Mesenchymal stem cell (in vitro differentiated cells and primary cell): ENCODE measurements at regions not wholly inside any gene's neighbourhood (a gene's known extent, or its start where the extent isn't known, plus 50 kb on each side); places are given as distances from the start of the nearest gene placed in this dataset.

ENCODE experiments used
- DNase-seq: peaks from one replicate; pipeline ENCODE4 v3.0.0-alpha.2; 2013
- H2AFZ ChIP-seq: one replicate; pipeline ENCODE4 v1.6.1; 2013; ENCODE audit warnings: low read depth, mild to moderate bottlenecking, control low read depth, inconsistent platforms, low read length, moderate library complexity
- H2AK5ac ChIP-seq: 2 replicates; pipeline ENCODE4 v1.6.1; 2013; ENCODE audit warnings: low read length, moderate library complexity, mild to moderate bottlenecking, inconsistent platforms; ENCODE audit not compliant: severe bottlenecking
- H2BK120ac ChIP-seq: one replicate; pipeline ENCODE4 v1.6.1; 2013; ENCODE audit warnings: low read depth, mild to moderate bottlenecking, inconsistent platforms, low read length, moderate library complexity
- H2BK12ac ChIP-seq, 2 experiments: one replicate each; pipeline ENCODE4 v1.6.1; 2013; ENCODE audit warnings: inconsistent platforms in 2 of 2, low read length in 2 of 2, mild to moderate bottlenecking in 2 of 2, moderate library complexity in 2 of 2, control low read depth in 1 of 2
- H2BK15ac ChIP-seq: one replicate; pipeline ENCODE4 v1.6.1; 2013; ENCODE audit warnings: mild to moderate bottlenecking, low read depth, inconsistent platforms; ENCODE audit not compliant: poor library complexity, severe bottlenecking
- H2BK5ac ChIP-seq: 2 replicates; pipeline ENCODE4 v1.6.1; 2013; ENCODE audit warnings: low read depth, mild to moderate bottlenecking, low read length, control low read depth, inconsistent platforms; ENCODE audit not compliant: poor library complexity, severe bottlenecking
- H3K14ac ChIP-seq, 2 experiments: one replicate each; pipeline ENCODE4 v1.6.1; 2013; ENCODE audit warnings: inconsistent platforms in 2 of 2, low read length in 2 of 2, control low read depth in 1 of 2, mild to moderate bottlenecking in 1 of 2, moderate library complexity in 1 of 2
- H3K18ac ChIP-seq, 2 experiments: one replicate each; pipeline ENCODE4 v1.6.1; 2013; ENCODE audit warnings: inconsistent platforms in 2 of 2, low read length in 2 of 2, control low read depth in 1 of 2, low read depth in 1 of 2, mild to moderate bottlenecking in 1 of 2
- H3K23ac ChIP-seq, 2 experiments: one replicate each; pipeline ENCODE4 v1.6.1; 2013; ENCODE audit warnings: inconsistent platforms in 2 of 2, low read length in 2 of 2, mild to moderate bottlenecking in 2 of 2, moderate library complexity in 2 of 2, control low read depth in 1 of 2
- H3K27ac ChIP-seq: 2 replicates; pipeline ENCODE4 v1.5.1; 2013; ENCODE audit warnings: mild to moderate bottlenecking, moderate library complexity, low read length, control low read depth, inconsistent platforms; ENCODE audit not compliant: poor library complexity, severe bottlenecking
- H3K27me3 ChIP-seq, 2 experiments: 2 replicates each; pipeline versions ENCODE4 v1.6.1 to v1.7.0; 2013; ENCODE audit warnings: low read length in 2 of 2, mild to moderate bottlenecking in 2 of 2, moderate library complexity in 2 of 2, control low read depth in 1 of 2, inconsistent platforms in 1 of 2; ENCODE audit not compliant: control insufficient read depth in 1 of 2, insufficient read depth in 1 of 2
- H3K36me3 ChIP-seq, 2 experiments: 2 replicates each; pipeline versions ENCODE4 v1.6.1 to v1.7.0; 2013; ENCODE audit warnings: low read length in 2 of 2, control low read depth in 1 of 2, inconsistent platforms in 1 of 2, low read depth in 1 of 2, mild to moderate bottlenecking in 1 of 2; ENCODE audit not compliant: insufficient read depth in 2 of 2, control insufficient read depth in 1 of 2
- H3K4ac ChIP-seq, 2 experiments: one replicate each; pipeline ENCODE4 v1.6.1; 2013; ENCODE audit warnings: inconsistent platforms in 2 of 2, low read length in 2 of 2, mild to moderate bottlenecking in 2 of 2, moderate library complexity in 2 of 2, control low read depth in 1 of 2, low read depth in 1 of 2
- H3K4me1 ChIP-seq: 2 replicates; pipeline ENCODE4 v1.6.1; 2013; ENCODE audit warnings: low read depth, low read length, control low read depth; ENCODE audit not compliant: control insufficient read depth, insufficient read depth
- H3K4me2 ChIP-seq: 2 replicates; pipeline ENCODE4 v1.6.1; 2013; ENCODE audit warnings: low read length, mild to moderate bottlenecking, inconsistent platforms; ENCODE audit not compliant: poor library complexity, severe bottlenecking
- H3K4me3 ChIP-seq, 2 experiments: 2 replicates each; pipeline versions ENCODE4 v1.5.1 to v1.7.0; 2013; ENCODE audit warnings: low read length in 2 of 2, mild to moderate bottlenecking in 2 of 2, control low read depth in 1 of 2, low read depth in 1 of 2; ENCODE audit not compliant: insufficient read depth in 1 of 2
- H3K79me1 ChIP-seq: replicated peaks from 2 replicates; pipeline ENCODE4 v1.6.1; 2013; ENCODE audit warnings: mild to moderate bottlenecking, control low read depth, low read length, inconsistent platforms; ENCODE audit not compliant: poor library complexity, severe bottlenecking
- H3K9ac ChIP-seq: 2 replicates; pipeline ENCODE4 v1.7.0; 2013; ENCODE audit warnings: mild to moderate bottlenecking, low read length, moderate library complexity
- H3K9me3 ChIP-seq: 2 replicates; pipeline ENCODE4 v1.7.0; 2013; ENCODE audit warnings: mild to moderate bottlenecking, low read length; ENCODE audit not compliant: control insufficient read depth
- H4K8ac ChIP-seq: one replicate; pipeline ENCODE4 v1.6.1; 2013; ENCODE audit warnings: inconsistent platforms, mild to moderate bottlenecking, low read length, moderate library complexity
- H4K91ac ChIP-seq: one replicate; pipeline ENCODE4 v1.6.1; 2013; ENCODE audit warnings: mild to moderate bottlenecking, low read length, inconsistent platforms
- WGBS: methylation state at CpG from one replicate; pipeline ENCODE4 v1.1.7; 2013; ENCODE audit warnings: mixed read lengths; 5-methylcytosine and 5-hydroxymethylcytosine counted together

DNA sequence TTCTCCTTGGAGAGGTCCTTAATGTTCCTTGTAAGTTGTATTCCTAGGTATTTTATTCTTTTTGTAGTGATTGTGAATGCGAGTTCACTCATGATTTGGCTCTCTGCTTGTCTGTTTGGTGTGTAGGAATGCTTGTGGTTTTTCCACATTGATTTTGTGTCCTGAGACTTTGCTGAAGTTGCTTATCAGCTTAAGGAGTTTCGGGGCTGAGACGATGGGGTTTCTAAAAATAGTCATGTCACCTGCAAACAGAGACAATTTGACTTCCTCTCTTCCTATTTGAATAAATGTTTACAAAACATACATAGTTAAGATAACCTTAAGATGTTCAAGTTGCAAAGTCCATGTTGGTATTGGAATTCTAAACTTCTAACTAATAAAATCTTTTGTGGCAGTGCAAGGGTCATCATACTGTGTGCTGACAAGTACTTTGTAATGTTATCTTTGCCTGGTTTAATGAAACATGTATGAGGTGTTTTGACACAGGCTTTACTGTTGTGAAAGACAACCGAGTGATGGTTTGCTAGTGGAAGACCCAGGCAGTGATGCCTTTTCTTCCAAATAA, 286.2 kb downstream of the MRPS30 start:
- H2AK5ac ChIP-seq: no peak overlapping the region
- no peak overlapping the region for H3K14ac ChIP-seq
- no peak overlapping the region for H3K27ac ChIP-seq
- no peak overlapping the region for H3K4me2 ChIP-seq
- no peak overlapping the region for H2BK12ac ChIP-seq
- H3K4me3 ChIP-seq: no peak overlapping the region
- no peak overlapping the region for H3K9ac ChIP-seq
- no peak overlapping the region for H2BK15ac ChIP-seq
- no peak overlapping the region for H2AFZ ChIP-seq
- H2BK120ac ChIP-seq: no peak overlapping the region
- no peak overlapping the region for H2BK5ac ChIP-seq
- 100% methylated on average over 1 of the region's 4 CpGs for WGBS
- no peak overlapping the region for H4K91ac ChIP-seq
- H3K4me1 ChIP-seq: no peaks in the 10 kb centered on the region
- H3K27me3 ChIP-seq: no peaks in the 10 kb centered on the region
- H3K23ac ChIP-seq: no peak overlapping the region
- H3K18ac ChIP-seq: no peak overlapping the region
- no peaks in the 10 kb centered on the region for H3K9me3 ChIP-seq
- no peaks in the 10 kb centered on the region for H3K36me3 ChIP-seq
- no peaks in the 10 kb centered on the region for H3K79me1 ChIP-seq
- DNase-seq: no peak
- no peak overlapping the region for H3K4ac ChIP-seq
- no peak overlapping the region for H4K8ac ChIP-seq

DNA sequence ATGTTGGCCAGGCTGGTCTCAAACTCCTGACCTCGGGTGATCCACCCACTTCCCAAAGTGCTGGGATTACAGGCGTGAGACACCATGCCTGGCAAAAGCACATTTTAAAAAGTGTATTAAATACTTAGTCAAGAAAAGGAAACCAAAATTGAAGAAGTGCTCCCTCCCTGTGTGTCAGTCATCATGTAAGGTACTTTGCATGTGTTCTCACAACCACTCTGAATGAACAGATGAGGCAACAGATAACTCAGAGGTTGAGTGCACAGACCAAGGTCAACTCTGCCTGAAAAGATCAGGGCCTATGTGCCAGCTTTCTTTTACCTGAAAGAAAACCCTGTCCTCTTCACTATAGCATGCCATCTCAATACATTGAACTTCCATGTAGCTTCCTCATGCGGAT, 289.7 kb downstream of the MRPS30 start:
- no peak overlapping the region for H3K23ac ChIP-seq
- no peak overlapping the region for H2AK5ac ChIP-seq
- no peak overlapping the region for H2BK120ac ChIP-seq
- H3K36me3 ChIP-seq: no peaks in the 10 kb centered on the region
- no peak overlapping the region for H3K4ac ChIP-seq
- no peak overlapping the region for H4K8ac ChIP-seq
- no peak for DNase-seq
- 100% methylated on average over 2 of the region's 3 CpGs for WGBS
- no peaks in the 10 kb centered on the region for H3K27me3 ChIP-seq
- no peak overlapping the region for H4K91ac ChIP-seq
- H3K14ac ChIP-seq: no peak overlapping the region
- no peak overlapping the region for H3K4me2 ChIP-seq
- no peak overlapping the region for H3K9ac ChIP-seq
- H2BK15ac ChIP-seq: no peak overlapping the region
- H2AFZ ChIP-seq: no peak overlapping the region
- no peak overlapping the region for H3K18ac ChIP-seq
- H3K79me1 ChIP-seq: no peaks in the 10 kb centered on the region
- H3K9me3 ChIP-seq: no peaks in the 10 kb centered on the region
- no peak overlapping the region for H2BK5ac ChIP-seq
- no peak overlapping the region for H3K27ac ChIP-seq
- H3K4me1 ChIP-seq: no peaks in the 10 kb centered on the region
- H3K4me3 ChIP-seq: no peak overlapping the region
- no peak overlapping the region for H2BK12ac ChIP-seq

DNA sequence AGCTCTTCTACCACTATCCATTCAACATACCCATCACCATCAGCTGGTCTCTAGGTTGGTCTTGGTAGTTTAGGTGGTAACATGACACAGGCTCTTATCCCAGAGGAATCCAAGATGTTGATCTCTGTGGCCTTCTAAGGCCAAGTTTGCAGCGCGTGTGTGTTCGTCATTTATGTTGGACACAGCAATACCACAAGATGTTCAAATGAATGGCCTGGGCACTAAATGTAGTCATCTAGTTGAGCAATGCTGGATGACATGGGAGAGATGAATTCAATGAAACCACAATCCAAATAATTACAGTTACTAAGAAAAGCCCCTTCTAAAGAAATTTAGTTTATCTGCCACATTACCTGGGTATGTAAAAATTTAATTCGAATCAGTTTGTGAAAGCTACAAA, 292.4 kb downstream of the MRPS30 start:
- H3K23ac ChIP-seq: no peak overlapping the region
- H3K79me1 ChIP-seq: no peaks in the 10 kb centered on the region
- WGBS: 97% methylated on average over 4 of the region's 4 CpGs
- DNase-seq: no peak
- no peak overlapping the region for H3K4me2 ChIP-seq
- H3K27me3 ChIP-seq: no peaks in the 10 kb centered on the region
- H2BK120ac ChIP-seq: no peak overlapping the region
- H2AK5ac ChIP-seq: no peak overlapping the region
- H3K9ac ChIP-seq: no peak overlapping the region
- no peak overlapping the region for H2BK15ac ChIP-seq
- no peak overlapping the region for H2BK12ac ChIP-seq
- H3K9me3 ChIP-seq: no peaks in the 10 kb centered on the region
- H3K18ac ChIP-seq: no peak overlapping the region
- no peak overlapping the region for H2BK5ac ChIP-seq
- no peak overlapping the region for H4K8ac ChIP-seq
- H3K4ac ChIP-seq: no peak overlapping the region
- no peak overlapping the region for H3K27ac ChIP-seq
- H3K36me3 ChIP-seq: no peaks in the 10 kb centered on the region
- no peak overlapping the region for H3K14ac ChIP-seq
- H2AFZ ChIP-seq: no peak overlapping the region
- no peak overlapping the region for H3K4me3 ChIP-seq
- H3K4me1 ChIP-seq: no peaks in the 10 kb centered on the region
- H4K91ac ChIP-seq: no peak overlapping the region

DNA sequence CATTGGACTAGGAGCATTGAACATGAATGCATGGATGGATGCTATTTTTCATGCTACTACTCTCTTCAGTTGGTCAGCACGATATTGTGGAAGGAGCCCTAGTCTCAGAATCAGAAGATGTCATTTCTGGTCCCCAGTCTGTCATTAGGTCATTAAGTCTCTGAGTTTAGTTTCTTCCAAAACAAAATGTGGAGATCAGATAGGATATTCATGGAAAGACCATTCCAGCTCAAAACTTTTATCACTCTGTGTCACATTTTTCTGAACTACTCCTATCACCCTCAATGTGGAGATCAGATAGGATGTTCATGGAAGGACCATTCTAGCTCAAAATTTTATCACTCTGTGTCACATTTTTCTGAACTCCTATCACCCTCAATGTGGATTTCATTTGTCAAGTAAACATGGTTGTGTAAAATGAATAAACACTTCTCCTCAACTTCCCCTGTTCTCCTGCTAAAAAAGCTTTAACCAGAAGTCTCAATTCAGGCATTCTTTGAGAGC, 296.8 kb downstream of the MRPS30 start:
- Histone ChIP-seq H3K9me3 (no peaks in the 10 kb centered on the region), H3K27me3 (no peaks in the 10 kb centered on the region), H3K36me3 (no peaks in the 10 kb centered on the region), H3K9ac (no peak overlapping the region), H3K79me1 (no peaks in the 10 kb centered on the region), H2BK5ac (no peak overlapping the region), H3K4ac (no peak overlapping the region), H3K14ac (no peak overlapping the region), H2BK12ac (no peak overlapping the region), H3K4me2 (no peak overlapping the region), H4K8ac (no peak overlapping the region), H4K91ac (no peak overlapping the region), H2AK5ac (no peak overlapping the region), H3K27ac (no peak overlapping the region), H2BK15ac (no peak overlapping the region), H2AFZ (no peak overlapping the region), H3K23ac (no peak overlapping the region), H3K4me3 (no peak overlapping the region), H2BK120ac (no peak overlapping the region), H3K4me1 (no peaks in the 10 kb centered on the region), H3K18ac (no peak overlapping the region)
- DNase-seq: no peak
- 75% methylated on average over 1 of the region's 1 CpG for WGBS
